OCI-LY7 (cell line): ENCODE measurements at regions not wholly inside any gene's neighbourhood (a gene's known extent, or its start where the extent isn't known, plus 50 kb on each side); places are given as distances from the start of the nearest gene placed in this dataset.

Source experiments
- EZH2phosphoT487 ChIP-seq: fragments of 200-600 bp; sonication (generic); IDR thresholded peaks from 2 replicates; pipeline ENCODE4 v1.6.1; 2018; ENCODE audit warnings: low read depth, borderline replicate concordance, mild to moderate bottlenecking, mixed run types, antibody characterized with exemption, low read length, moderate library complexity, mixed read lengths
- TF ChIP-seq, protein P1 (sequence below): fragments of 200-600 bp; sonication (generic); conservative IDR thresholded peaks from 2 replicates; pipeline ENCODE4 v1.5.1; 2014; ENCODE audit warnings: mild to moderate bottlenecking, antibody characterized with exemption, low read length, moderate library complexity, mixed read lengths

DNA sequence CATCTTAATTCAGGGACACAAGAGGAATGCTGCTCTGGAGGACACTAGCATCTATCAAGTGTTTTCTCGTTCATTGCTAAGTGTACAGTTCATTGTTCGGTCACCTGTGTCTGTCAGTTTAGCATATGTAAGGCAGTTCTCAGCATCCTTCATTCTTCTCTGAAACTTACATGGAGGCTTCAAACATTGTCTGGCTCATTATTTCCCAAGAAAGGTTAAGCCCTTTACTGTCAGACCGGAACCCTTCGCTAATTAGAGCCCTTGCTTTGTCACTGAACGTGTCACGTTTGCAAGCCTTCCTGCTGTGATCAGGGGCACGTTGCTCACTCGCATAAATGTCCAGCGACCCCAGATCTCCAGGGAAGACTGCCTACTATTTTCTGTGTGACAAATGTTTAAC lies 62.3 kb upstream of the RIOK2 start:
- TF ChIP-seq, protein P1, sequence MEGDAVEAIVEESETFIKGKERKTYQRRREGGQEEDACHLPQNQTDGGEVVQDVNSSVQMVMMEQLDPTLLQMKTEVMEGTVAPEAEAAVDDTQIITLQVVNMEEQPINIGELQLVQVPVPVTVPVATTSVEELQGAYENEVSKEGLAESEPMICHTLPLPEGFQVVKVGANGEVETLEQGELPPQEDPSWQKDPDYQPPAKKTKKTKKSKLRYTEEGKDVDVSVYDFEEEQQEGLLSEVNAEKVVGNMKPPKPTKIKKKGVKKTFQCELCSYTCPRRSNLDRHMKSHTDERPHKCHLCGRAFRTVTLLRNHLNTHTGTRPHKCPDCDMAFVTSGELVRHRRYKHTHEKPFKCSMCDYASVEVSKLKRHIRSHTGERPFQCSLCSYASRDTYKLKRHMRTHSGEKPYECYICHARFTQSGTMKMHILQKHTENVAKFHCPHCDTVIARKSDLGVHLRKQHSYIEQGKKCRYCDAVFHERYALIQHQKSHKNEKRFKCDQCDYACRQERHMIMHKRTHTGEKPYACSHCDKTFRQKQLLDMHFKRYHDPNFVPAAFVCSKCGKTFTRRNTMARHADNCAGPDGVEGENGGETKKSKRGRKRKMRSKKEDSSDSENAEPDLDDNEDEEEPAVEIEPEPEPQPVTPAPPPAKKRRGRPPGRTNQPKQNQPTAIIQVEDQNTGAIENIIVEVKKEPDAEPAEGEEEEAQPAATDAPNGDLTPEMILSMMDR = no peak
- no peak for TF ChIP-seq EZH2phosphoT487
